C4-2B (cell line): ENCODE measurements at regions not wholly inside any gene's neighbourhood (a gene's known extent, or its start where the extent isn't known, plus 50 kb on each side); places are given as distances from the start of the nearest gene placed in this dataset.

ENCODE experiments used
- H3K27ac ChIP-seq: fragments of 450-650 bp; 2 replicates; pipeline ENCODE4 v1.5.1; 2017
- CTCF ChIP-seq: fragments of 450-650 bp; conservative IDR thresholded peaks from 2 replicates; pipeline ENCODE4 v1.5.1; 2017; ENCODE audit warnings: mild to moderate bottlenecking
- ZFX ChIP-seq: fragments of 450-650 bp; IDR thresholded peaks from 2 replicates; pipeline ENCODE4 v1.6.1; 2017

GRCh38 chr16:49016461-49016860 lies 265.2 kb downstream of the CBLN1 start:
- TF ChIP-seq CTCF (no peak), ZFX (no peak)
- H3K27ac ChIP-seq: no peak overlapping the region

GRCh38 chr16:49015225-49015592 lies 266.4 kb downstream of the CBLN1 start:
- H3K27ac ChIP-seq: no peak overlapping the region
- TF ChIP-seq CTCF (no peak), ZFX (no peak)

- no peak overlapping the region for H3K27ac ChIP-seq
- no peak for TF ChIP-seq CTCF
These were observed 267.1 kb downstream of the CBLN1 start for GRCh38 chr16:49014277-49015224.

GRCh38 chr16:49013727-49014080 lies 267.9 kb downstream of the CBLN1 start:
- no peak for TF ChIP-seq ZFX
- TF ChIP-seq CTCF: no peak
- no peak overlapping the region for H3K27ac ChIP-seq

GRCh38 chr16:49012961-49013726 lies 268.5 kb downstream of the CBLN1 start:
- no peak overlapping the region for H3K27ac ChIP-seq
- TF ChIP-seq CTCF (no peak), ZFX (no peak)

- no peak for TF ChIP-seq CTCF
- no peak for TF ChIP-seq ZFX
- no peak overlapping the region for H3K27ac ChIP-seq
These were observed 269.7 kb downstream of the CBLN1 start for GRCh38 chr16:49011901-49012300.

GRCh38 chr16:49010879-49011278 lies 270.8 kb downstream of the CBLN1 start:
- no peak overlapping the region for H3K27ac ChIP-seq
- no peak for TF ChIP-seq CTCF
- TF ChIP-seq ZFX: no peak
